Astrocyte of the spinal cord (primary cell): ENCODE measurements at regions not wholly inside any gene's neighbourhood (a gene's known extent, or its start where the extent isn't known, plus 50 kb on each side); places are given as distances from the start of the nearest gene placed in this dataset.
"Not testable (repeated sequence)": the region's sequence is repeated elsewhere in the genome, so short reads cannot be mapped to it uniquely, and the experiment has no call there.

Experiments used
- DNase-seq: peaks from one replicate; pipeline ENCODE4 v3.0.0; 2011; ENCODE audit warnings: low read depth, low spot score
- H3K4me3 ChIP-seq: 2 replicates; pipeline ENCODE4 v1.5.1; 2011; ENCODE audit warnings: low read depth, mild to moderate bottlenecking, low read length, moderate library complexity
- CTCF ChIP-seq: IDR thresholded peaks from 2 replicates; pipeline ENCODE4 v1.5.1; 2012; ENCODE audit warnings: low read depth, mild to moderate bottlenecking, low read length, inconsistent platforms
- in situ Hi-C: cut with HindIII; loops from 2 replicates; pipeline ENCODE4 v1.10.0; 2017; ENCODE audit warnings: low sequenced_read_pairs

- in situ Hi-C loops, DNase-seq, H3K4me3 ChIP-seq: not testable (repeated sequence)
Observed at GRCh38 chrX:153266140-153266539, 55.4 kb downstream of the PNMA6F start.

GRCh38 chrX:153260468-153260867 is 61.1 kb downstream of the PNMA6F start:
- in situ Hi-C loops, H3K4me3 ChIP-seq, DNase-seq: not testable (repeated sequence)

- in situ Hi-C loops, H3K4me3 ChIP-seq, DNase-seq: not testable (repeated sequence)
Observed at GRCh38 chrX:153253239-153253638, 68.3 kb downstream of the PNMA6F start.

GRCh38 chrX:153252378-153253129 is 69.0 kb downstream of the PNMA6F start:
- H3K4me3 ChIP-seq, in situ Hi-C loops, DNase-seq: not testable (repeated sequence)

- in situ Hi-C loops, result not testable (repeated sequence)
Observed at GRCh38 chrX:153251952-153252351, 69.6 kb downstream of the PNMA6F start.

GRCh38 chrX:153250762-153251161 is 70.8 kb downstream of the PNMA6F start:
- in situ Hi-C loops, DNase-seq, H3K4me3 ChIP-seq: not testable (repeated sequence)

More at GRCh38 chrX:153251952-153252351, 69.6 kb downstream of the PNMA6F start:
- not testable (repeated sequence) for DNase-seq, H3K4me3 ChIP-seq

GRCh38 chrX:153245288-153245731 is 66.2 kb downstream of the MAGEA1 start:
- no peak overlapping the region for H3K4me3 ChIP-seq
- TF ChIP-seq CTCF, result no peak

GRCh38 chrX:153244767-153245166 is 65.7 kb downstream of the MAGEA1 start:
- in situ Hi-C loops, result no loop called here
- no peak for DNase-seq
- TF ChIP-seq CTCF, result no peak
- H3K4me3 ChIP-seq, result no peak overlapping the region

More at GRCh38 chrX:153245288-153245731, 66.2 kb downstream of the MAGEA1 start:
- in situ Hi-C loops, result no loop called here
- peak; percentile 12 for DNase-seq

GRCh38 chrX:153238361-153238760 is 59.3 kb downstream of the MAGEA1 start:
- DNase-seq, result no peak
- in situ Hi-C loops, result no loop called here

More at GRCh38 chrX:153238361-153238760, 59.3 kb downstream of the MAGEA1 start:
- TF ChIP-seq CTCF, result no peak
- no peak overlapping the region for H3K4me3 ChIP-seq
